Renal cortex interstitium (tissue), 11 donors: ENCODE measurements at regions not wholly inside any gene's neighbourhood (a gene's known extent, or its start where the extent isn't known, plus 50 kb on each side); places are given as distances from the start of the nearest gene placed in this dataset.
A peak's percentile ranks its signal among the peaks of the same experiment; 100 is the strongest.

Experiments
- DNase-seq, 11 donors: peaks; one replicate each; pipeline ENCODE4 v3.0.0-alpha.2; 2013; ENCODE audit warnings: low read depth in 9 of 11, low spot score in 4 of 11; ENCODE audit errors: extremely low read depth in 1 of 11

- no peak for DNase-seq
Measured at GRCh38 chr3:64853456-64853855, 165.7 kb upstream of the ADAMTS9 start.

GRCh38 chr3:64852738-64853137 lies 164.9 kb upstream of the ADAMTS9 start:
- no peak for DNase-seq

GRCh38 chr3:64848822-64849221 lies 161.0 kb upstream of the ADAMTS9 start:
- peak in 8 of 11 donors; percentile 33 to 84 (median 60) for DNase-seq

GRCh38 chr3:64848127-64848800 lies 160.5 kb upstream of the ADAMTS9 start:
- DNase-seq, result no peak

- DNase-seq, result no peak
Measured at GRCh38 chr3:64844558-64844957, 156.8 kb upstream of the ADAMTS9 start.

GRCh38 chr3:64837986-64838735 lies 150.4 kb upstream of the ADAMTS9 start:
- no peak for DNase-seq

- no peak for DNase-seq
Measured at GRCh38 chr3:64837126-64837738, 149.4 kb upstream of the ADAMTS9 start.

- no peak for DNase-seq
Measured at GRCh38 chr3:64836097-64836496, 148.3 kb upstream of the ADAMTS9 start.

GRCh38 chr3:64832098-64832497 lies 144.3 kb upstream of the ADAMTS9 start:
- DNase-seq, result no peak

GRCh38 chr3:64830681-64831080 lies 142.9 kb upstream of the ADAMTS9 start:
- DNase-seq, result no peak

- DNase-seq, result no peak
Measured at GRCh38 chr3:64829331-64829730, 141.5 kb upstream of the ADAMTS9 start.

GRCh38 chr3:64828276-64828675 lies 140.5 kb upstream of the ADAMTS9 start:
- DNase-seq, result no peak

- no peak for DNase-seq
Measured at GRCh38 chr3:64827431-64827830, 139.6 kb upstream of the ADAMTS9 start.

- DNase-seq, result no peak
Measured at GRCh38 chr3:64827019-64827418, 139.2 kb upstream of the ADAMTS9 start.

GRCh38 chr3:64825404-64826120 lies 137.8 kb upstream of the ADAMTS9 start:
- peak in 1 of 11 donors; percentile 54 for DNase-seq

GRCh38 chr3:64824394-64824909 lies 136.7 kb upstream of the ADAMTS9 start:
- no peak for DNase-seq

- DNase-seq, result no peak
Measured at GRCh38 chr3:64818196-64818595, 130.4 kb upstream of the ADAMTS9 start.

GRCh38 chr3:64816355-64816754 lies 128.6 kb upstream of the ADAMTS9 start:
- DNase-seq, result no peak

GRCh38 chr3:64815789-64816188 lies 128.0 kb upstream of the ADAMTS9 start:
- DNase-seq, result no peak
